GM18861 (cell line): ENCODE measurements at regions not wholly inside any gene's neighbourhood (a gene's known extent, or its start where the extent isn't known, plus 50 kb on each side); places are given as distances from the start of the nearest gene placed in this dataset.
"Not testable (repeated sequence)": the region's sequence is repeated elsewhere in the genome, so short reads cannot be mapped to it uniquely, and the experiment has no call there.

Experiments used
- ATAC-seq: cut with Tn5 transposase; IDR thresholded peaks from one replicate; pipeline ENCODE4 v1.9.1; 2021; ENCODE audit not compliant: unreplicated experiment

DNA sequence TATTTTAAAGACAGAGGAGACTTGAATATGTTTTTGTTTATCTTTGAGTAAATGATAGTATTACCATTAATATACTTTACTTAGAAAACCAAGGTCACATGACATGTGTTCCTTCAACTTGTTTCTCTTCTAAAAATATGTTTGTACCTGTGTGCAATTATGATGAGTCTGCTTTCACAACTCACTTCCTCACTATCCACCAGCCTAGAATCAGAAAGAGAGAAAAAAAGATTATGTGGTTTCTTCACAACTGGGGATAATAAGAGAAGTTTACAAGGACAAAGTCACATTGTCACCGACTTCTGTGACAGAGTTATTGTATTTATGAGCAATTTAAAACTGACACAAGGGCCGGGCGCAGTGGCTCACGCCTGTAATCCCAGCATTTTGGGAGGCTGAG is 1112.1 kb downstream of the RPA4 start:
- ATAC-seq = no peak

GRCh38 chrX:98028691-98029090 is 1145.0 kb downstream of the RPA4 start:
- ATAC-seq = no peak

DNA sequence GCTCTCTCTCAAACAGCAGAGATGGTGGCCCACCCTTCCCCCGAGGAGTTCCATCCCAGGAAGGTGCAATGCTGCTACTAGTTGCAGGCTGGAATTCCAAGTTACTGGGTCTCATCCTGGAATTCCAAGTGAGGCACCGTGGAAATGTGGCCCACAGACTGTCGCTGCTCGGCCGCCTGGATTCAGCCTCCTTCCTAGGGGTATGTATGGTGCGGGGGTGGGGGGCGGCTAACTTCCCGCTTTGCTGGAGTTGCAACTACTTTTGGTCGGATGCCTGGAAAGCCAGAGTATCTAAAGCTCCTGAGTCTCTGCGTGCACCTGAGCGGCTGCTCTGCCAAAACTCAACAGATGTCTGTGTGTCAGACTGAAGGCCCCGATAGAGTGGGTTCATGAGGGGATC is 1146.2 kb downstream of the RPA4 start:
- no peak for ATAC-seq

DNA sequence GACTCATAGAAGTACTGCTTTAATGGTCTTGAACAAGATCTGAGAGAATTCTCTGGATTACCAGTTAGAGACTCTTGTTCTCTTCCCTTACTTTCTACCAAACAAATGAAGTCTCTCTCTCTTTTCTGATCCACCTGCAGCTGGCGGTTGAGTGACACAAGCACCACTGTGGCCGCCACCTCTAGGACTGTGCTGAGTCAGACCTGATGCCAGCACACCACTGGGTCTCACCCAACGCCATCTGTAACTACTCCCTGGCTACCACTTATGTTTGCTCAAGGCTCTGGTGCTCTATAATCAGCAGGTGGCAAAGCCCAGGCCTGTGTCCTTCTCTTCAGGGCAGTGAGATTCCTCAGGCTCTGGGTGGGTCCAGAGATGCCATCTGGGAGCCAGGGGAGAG is 1173.5 kb downstream of the RPA4 start:
- ATAC-seq = no peak

DNA sequence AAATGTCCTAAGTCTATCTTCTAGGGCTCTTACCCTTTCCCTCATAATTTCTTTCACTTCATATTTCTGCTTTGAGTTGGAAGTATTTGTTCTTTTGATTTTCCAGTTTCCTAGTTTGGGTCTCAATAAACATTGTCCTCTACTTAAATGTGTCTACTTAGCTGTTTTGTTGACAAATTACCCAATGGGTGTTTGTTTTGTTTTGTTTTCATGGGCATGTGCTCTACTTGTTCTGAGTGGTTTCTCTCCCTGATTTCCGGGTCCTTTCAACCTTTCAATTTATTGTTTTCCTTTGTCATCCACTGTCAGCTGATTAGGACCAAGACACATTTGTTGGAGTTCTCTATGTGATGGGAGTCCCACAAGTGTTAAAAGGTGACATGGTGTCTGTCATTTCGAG is 1181.4 kb downstream of the RPA4 start:
- no peak for ATAC-seq

GRCh38 chrX:98067611-98068010 is 1183.9 kb downstream of the RPA4 start:
- ATAC-seq = no peak

DNA sequence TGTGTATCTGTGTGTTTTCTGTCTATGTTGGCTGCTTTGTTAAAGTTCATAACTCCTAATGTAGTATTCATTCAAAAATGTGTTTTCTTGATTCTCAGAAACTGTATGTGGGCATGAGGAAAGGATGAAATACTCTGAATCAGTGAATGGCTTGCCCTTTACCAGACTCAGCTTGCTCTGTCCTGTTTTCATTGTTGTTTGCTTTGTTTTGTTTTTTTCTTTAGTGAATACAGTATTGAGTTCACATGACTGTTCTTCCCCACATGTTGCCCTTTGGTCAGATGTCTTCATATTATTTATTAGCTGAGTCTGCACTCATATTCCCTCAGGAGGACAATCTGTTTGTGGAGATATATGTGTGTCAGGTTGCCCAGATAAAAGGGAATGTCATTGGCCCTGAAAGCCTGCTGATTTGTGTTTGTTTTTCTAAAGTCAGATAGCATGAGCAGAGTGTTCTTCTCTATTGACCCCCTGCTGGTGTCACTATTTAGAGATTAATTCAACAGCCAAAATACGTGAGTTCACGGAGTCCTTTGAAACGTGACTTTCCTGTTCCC is 1184.4 kb downstream of the RPA4 start:
- no peak for ATAC-seq

DNA sequence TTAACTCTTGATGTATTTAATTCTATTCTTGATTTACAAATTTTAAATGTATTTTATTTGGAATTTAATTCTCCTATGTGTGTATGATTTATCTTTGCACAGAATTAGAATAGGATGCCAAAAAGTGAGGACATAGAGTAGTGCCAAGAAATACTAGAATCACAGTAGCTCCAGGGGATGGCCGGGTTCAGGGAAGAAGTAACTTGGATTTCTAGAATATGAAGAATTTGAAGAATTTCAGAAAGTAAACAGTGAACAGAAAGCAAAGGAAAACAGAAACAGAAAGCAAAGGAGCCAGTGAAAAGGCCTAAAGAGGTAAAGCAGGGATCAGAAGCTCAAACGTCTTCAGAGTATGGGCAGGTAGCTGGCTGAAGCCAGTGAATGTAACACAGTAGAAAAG is 1187.6 kb downstream of the RPA4 start:
- ATAC-seq = no peak

GRCh38 chrX:98077440-98077839 is 1193.7 kb downstream of the RPA4 start:
- ATAC-seq = no peak

DNA sequence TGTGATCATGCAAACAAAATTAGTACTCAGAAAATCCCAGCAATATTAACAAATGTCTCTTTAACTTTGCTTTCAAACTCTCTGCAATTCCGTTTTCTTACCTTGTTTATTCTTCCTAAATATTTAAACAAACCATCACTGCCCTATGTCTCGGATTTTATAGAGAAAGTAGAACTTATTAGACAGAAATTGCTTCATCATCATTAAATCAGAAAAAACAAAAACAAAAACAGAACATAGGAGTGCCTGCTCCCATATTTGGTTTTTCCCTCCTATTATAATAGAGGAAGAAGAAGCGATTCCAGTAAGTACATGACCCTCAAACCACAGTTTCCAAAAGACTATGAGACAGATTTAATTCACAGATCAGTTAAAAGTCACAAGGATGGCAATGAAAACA is 1228.0 kb downstream of the RPA4 start:
- ATAC-seq = no peak

DNA sequence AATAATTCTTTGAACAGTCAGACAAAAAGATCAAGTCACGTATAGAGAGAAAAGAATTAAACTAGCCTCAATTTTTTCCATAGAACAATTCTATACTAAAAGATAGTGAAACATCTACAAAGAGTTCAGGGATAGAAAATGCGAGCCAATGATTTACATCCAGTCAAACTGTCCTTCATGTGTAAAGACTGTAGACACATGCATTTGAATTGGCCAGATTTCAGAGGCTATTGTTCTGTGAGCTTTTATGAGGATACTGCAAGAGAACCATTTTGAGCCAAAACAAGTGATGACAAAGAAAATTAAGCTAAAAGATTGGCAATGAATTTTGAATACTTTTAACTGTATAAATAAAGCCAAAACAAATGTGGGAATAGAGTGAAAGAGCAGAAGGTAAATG is 1230.3 kb downstream of the RPA4 start:
- no peak for ATAC-seq

DNA sequence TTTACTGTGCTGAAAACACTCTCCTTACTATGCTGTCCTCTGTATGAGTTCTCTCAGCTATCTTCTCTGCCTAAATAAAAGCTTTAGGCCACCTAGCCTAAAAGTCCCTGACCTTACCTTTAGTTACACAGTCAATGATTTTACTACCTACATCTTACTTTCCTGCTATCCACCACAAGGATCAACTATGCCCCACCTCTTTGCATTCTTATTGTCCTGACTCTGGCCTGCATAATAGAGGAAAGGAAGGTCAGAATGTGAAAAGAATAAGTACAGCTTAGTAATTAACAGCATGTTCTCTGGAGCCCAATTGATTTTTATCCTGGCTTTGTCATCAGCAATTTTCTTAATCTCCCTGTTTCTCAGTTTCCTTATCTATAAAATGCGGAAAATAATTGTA is 1257.8 kb downstream of the RPA4 start:
- ATAC-seq = no peak

DNA sequence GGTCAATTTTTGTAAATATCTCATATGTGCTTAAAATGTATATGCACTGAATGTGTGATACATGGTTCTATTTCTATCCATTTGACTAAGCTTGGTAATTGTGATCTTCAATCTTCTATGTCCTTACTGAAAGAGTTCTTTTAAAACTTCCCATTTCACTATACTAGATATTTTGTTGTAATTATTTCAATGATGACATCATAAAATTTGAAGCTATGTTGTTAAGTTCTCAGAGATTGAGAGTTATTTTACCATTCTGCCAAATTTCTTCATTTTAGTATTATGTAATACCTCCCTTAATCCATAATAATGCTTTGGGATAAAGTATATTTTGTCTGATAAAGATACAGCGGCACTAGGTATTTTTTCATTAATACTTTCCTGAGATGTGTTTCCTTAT is 1307.3 kb downstream of the RPA4 start:
- ATAC-seq = no peak

- no peak for ATAC-seq
Measured at GRCh38 chrX:98194036-98194435, 1310.3 kb downstream of the RPA4 start.

GRCh38 chrX:98203800-98204199 is 1320.1 kb downstream of the RPA4 start:
- ATAC-seq = no peak

- no peak for ATAC-seq
Measured at GRCh38 chrX:98207947-98208346, 1324.2 kb downstream of the RPA4 start.

DNA sequence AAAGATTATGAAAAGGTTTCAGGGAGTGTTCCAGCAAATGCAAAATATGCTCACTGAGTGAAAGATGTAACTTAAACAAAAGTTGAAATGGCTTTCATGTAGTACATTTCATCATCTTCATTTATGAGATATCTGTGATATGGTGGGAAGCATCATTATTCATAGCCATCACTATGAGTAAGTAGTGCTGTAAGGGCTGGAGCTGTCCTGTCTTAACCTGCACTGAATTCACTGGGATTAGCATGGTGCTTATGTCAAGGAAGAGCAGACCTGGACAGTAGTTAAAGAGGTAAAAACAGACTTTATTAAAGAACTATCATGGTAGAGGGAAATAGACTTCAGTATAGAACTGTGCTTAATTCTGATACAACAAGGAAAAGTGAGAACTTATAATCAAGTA is 1347.3 kb downstream of the RPA4 start:
- ATAC-seq = no peak

- ATAC-seq = not testable (repeated sequence)
Measured at GRCh38 chrX:98240061-98240460, 1356.4 kb downstream of the RPA4 start.

DNA sequence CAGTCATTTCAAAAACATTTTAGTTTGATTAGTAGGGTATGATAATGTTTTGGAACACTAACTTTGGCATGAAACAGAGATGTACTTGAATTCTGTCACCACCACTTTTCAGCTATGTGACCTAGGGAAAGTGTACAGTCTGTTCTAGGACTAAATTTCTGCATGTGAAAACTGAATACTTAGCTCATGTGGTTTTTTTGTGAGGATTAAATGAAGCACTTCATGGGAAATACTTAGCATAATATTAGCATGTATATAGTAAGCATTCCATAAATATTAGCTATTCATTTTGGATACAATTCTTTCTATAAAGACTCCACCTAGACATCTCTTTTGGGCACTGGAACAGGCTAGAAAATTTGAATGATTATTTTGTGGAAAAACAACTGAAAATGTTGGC is 1379.4 kb downstream of the RPA4 start:
- no peak for ATAC-seq

DNA sequence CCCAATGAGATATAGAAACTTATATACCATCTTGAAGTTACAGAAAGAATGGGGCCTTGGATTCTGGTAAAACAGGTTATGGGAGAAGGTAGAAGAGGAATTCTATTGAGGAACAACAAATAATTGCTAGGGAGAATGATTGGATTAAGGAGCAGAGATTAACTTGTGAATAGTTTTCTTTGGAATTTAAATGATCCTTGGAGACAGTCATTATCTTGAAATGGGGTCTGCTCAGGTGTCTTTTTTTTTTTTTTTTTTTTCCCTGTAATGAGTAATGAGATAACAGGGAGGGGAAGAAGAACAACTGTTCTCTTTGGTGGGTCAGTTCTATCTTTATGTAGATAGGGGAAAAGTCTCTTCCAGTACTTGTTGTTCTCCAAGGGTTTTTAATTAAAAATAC is 1406.0 kb downstream of the RPA4 start:
- ATAC-seq = no peak

DNA sequence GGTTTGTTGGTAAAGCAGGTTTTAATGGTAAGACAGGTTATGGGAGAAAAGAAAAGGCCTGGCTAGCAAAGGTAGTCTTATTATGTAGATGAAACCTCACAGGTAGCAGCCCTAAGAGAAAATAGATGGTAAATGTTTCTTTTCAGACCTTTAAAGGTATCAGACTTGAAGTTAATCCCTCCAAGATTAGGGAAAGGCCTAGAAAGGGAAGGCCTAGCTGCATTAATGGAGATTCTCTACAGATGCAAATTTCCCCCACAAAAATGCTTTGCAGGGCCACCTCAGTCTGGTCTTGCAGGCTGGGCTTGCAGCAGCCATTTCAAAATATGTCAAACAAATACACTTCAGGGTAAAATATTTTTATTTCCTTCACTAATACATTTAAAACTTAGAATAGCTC is 1410.6 kb downstream of the RPA4 start:
- ATAC-seq = no peak

GRCh38 chrX:98296129-98296528 is 1412.4 kb downstream of the RPA4 start:
- no peak for ATAC-seq

GRCh38 chrX:98299785-98300184 is 1416.1 kb downstream of the RPA4 start:
- no peak for ATAC-seq

GRCh38 chrX:98300536-98300935 is 1416.8 kb downstream of the RPA4 start:
- not testable (repeated sequence) for ATAC-seq
